H9 (cell line): ENCODE measurements at regions not wholly inside any gene's neighbourhood (a gene's known extent, or its start where the extent isn't known, plus 50 kb on each side); places are given as distances from the start of the nearest gene placed in this dataset.

Source experiments
- DNase-seq: peaks from one replicate; pipeline ENCODE4 v3.0.0-alpha.2; 2017
- H2AFZ ChIP-seq: one replicate; pipeline ENCODE4 v1.6.1; 2013; ENCODE audit warnings: mild to moderate bottlenecking, low read length, control low read depth, moderate library complexity
- H2AK5ac ChIP-seq: 2 replicates; pipeline ENCODE4 v1.6.1; 2013; ENCODE audit warnings: low read length, control low read depth, mixed read lengths; ENCODE audit not compliant: insufficient read length
- H2BK120ac ChIP-seq: one replicate; pipeline ENCODE4 v1.6.1; 2013; ENCODE audit warnings: low read depth, mild to moderate bottlenecking, low read length, control low read depth, inconsistent platforms; ENCODE audit not compliant: poor library complexity, severe bottlenecking
- H2BK12ac ChIP-seq: 2 replicates; pipeline ENCODE4 v1.6.1; 2013; ENCODE audit warnings: low read length, control low read depth, mixed read lengths, low read depth; ENCODE audit not compliant: insufficient read length
- H2BK15ac ChIP-seq: 2 replicates; pipeline ENCODE4 v1.6.1; 2013; ENCODE audit warnings: low read depth, low read length, control low read depth
- H2BK20ac ChIP-seq: one replicate; pipeline ENCODE4 v1.6.1; 2013; ENCODE audit warnings: low read depth, mild to moderate bottlenecking, low read length, control low read depth, inconsistent platforms; ENCODE audit not compliant: poor library complexity, severe bottlenecking
- H2BK5ac ChIP-seq: 2 replicates; pipeline ENCODE4 v1.6.1; 2013; ENCODE audit warnings: low read length, control low read depth, mixed read lengths; ENCODE audit not compliant: insufficient read length
- H3K14ac ChIP-seq: 2 replicates; pipeline ENCODE4 v1.6.1; 2013; ENCODE audit warnings: low read length, control low read depth; ENCODE audit not compliant: insufficient read depth
- H3K18ac ChIP-seq: 2 replicates; pipeline ENCODE4 v1.6.1; 2013; ENCODE audit warnings: low read depth, mild to moderate bottlenecking, mixed read lengths, low read length, control low read depth; ENCODE audit not compliant: insufficient read length
- H3K23ac ChIP-seq: 2 replicates; pipeline ENCODE4 v1.6.1; 2013; ENCODE audit warnings: low read length, control low read depth, mixed read lengths, low read depth; ENCODE audit not compliant: insufficient read length
- H3K23me2 ChIP-seq: 2 replicates; pipeline ENCODE4 v1.6.1; 2013; ENCODE audit warnings: low read depth, mild to moderate bottlenecking, mixed read lengths, low read length, control low read depth; ENCODE audit not compliant: insufficient read length, poor library complexity, severe bottlenecking
- H3K27ac ChIP-seq: 2 replicates; pipeline ENCODE4 v1.5.1; 2013; ENCODE audit warnings: low read length, control low read depth, mixed read lengths, low read depth; ENCODE audit not compliant: insufficient read length
- H3K27me3 ChIP-seq: 2 replicates; pipeline ENCODE4 v1.6.1; 2013; ENCODE audit warnings: low read length, control low read depth, inconsistent platforms; ENCODE audit not compliant: insufficient read depth
- H3K4ac ChIP-seq: 2 replicates; pipeline ENCODE4 v1.6.1; 2013; ENCODE audit warnings: low read depth, mild to moderate bottlenecking, control low read depth, inconsistent platforms, low read length, moderate library complexity
- H3K4me1 ChIP-seq: 2 replicates; pipeline ENCODE4 v1.6.1; 2013; ENCODE audit warnings: low read length, control low read depth, inconsistent platforms; ENCODE audit not compliant: insufficient read depth
- H3K4me2 ChIP-seq: 2 replicates; pipeline ENCODE4 v1.6.1; 2013; ENCODE audit warnings: low read length, control low read depth, mixed read lengths; ENCODE audit not compliant: insufficient read length, insufficient read depth
- H3K56ac ChIP-seq: 2 replicates; pipeline ENCODE4 v1.6.1; 2013; ENCODE audit warnings: low read depth, mild to moderate bottlenecking, mixed read lengths, low read length, control low read depth; ENCODE audit not compliant: insufficient read length
- H3K79me1 ChIP-seq: 2 replicates; pipeline ENCODE4 v1.6.1; 2013; ENCODE audit warnings: low read depth, mild to moderate bottlenecking, moderate library complexity, low read length, control low read depth, inconsistent platforms; ENCODE audit not compliant: insufficient read depth, poor library complexity, severe bottlenecking
- H3K79me2 ChIP-seq: 2 replicates; pipeline ENCODE4 v1.6.1; 2013; ENCODE audit warnings: low read length, control low read depth, inconsistent platforms; ENCODE audit not compliant: insufficient read depth
- H3K9ac ChIP-seq: 2 replicates; pipeline ENCODE4 v1.6.1; 2013; ENCODE audit warnings: low read length, control low read depth, mixed read lengths; ENCODE audit not compliant: insufficient read length; ENCODE audit errors: extremely low read depth
- H3K9me3 ChIP-seq: one replicate; pipeline ENCODE4 v1.6.1; 2013; ENCODE audit warnings: low read depth, low read length, inconsistent platforms; ENCODE audit not compliant: control insufficient read depth
- H3T11ph ChIP-seq: one replicate; pipeline ENCODE4 v1.6.1; 2013; ENCODE audit warnings: mild to moderate bottlenecking, low read length, control low read depth, inconsistent platforms
- H4K20me1 ChIP-seq: one replicate; pipeline ENCODE4 v1.6.1; 2013; ENCODE audit not compliant: control insufficient read depth, insufficient read length, insufficient read depth
- H4K5ac ChIP-seq: 2 replicates; pipeline ENCODE4 v1.6.1; 2013; ENCODE audit warnings: low read depth, mild to moderate bottlenecking, mixed read lengths, low read length, control low read depth; ENCODE audit not compliant: insufficient read length
- H4K8ac ChIP-seq: replicated peaks from 2 replicates; pipeline ENCODE4 v1.6.1; 2013; ENCODE audit warnings: low read length, control low read depth, mixed read lengths, low read depth; ENCODE audit not compliant: insufficient read length
- H4K91ac ChIP-seq: 2 replicates; pipeline ENCODE4 v1.6.1; 2013; ENCODE audit warnings: low read depth, mild to moderate bottlenecking, moderate library complexity, mixed read lengths, low read length, control low read depth; ENCODE audit not compliant: insufficient read length
- H3K27ac Mint-ChIP-seq, 3 experiments: 2 replicates in 2 of 3; 3 replicates in 1 of 3; pipeline ENCODE4 v1.8.0; 2020 to 2021; ENCODE audit warnings: mixed read lengths in 3 of 3, mild to moderate bottlenecking in 1 of 3, moderate library complexity in 1 of 3
- H3K27me3 Mint-ChIP-seq: 2 replicates; pipeline ENCODE4 v1.8.0; 2021; ENCODE audit warnings: low read depth, mild to moderate bottlenecking, moderate library complexity, mixed read lengths
- H3K36me3 Mint-ChIP-seq, 3 experiments: 2 replicates in 2 of 3; 3 replicates in 1 of 3; pipeline ENCODE4 v1.8.0; 2020 to 2021; ENCODE audit warnings: low read depth in 3 of 3, mixed read lengths in 3 of 3; ENCODE audit not compliant: insufficient read depth in 1 of 3
- H3K4me1 Mint-ChIP-seq, 2 experiments: 2 replicates each; pipeline ENCODE4 v1.8.0; 2020; ENCODE audit warnings: mixed read lengths in 2 of 2
- H3K4me3 Mint-ChIP-seq, 2 experiments: 2 replicates in 1 of 2; 3 replicates in 1 of 2; pipeline ENCODE4 v1.8.0; 2020 to 2021; ENCODE audit warnings: mild to moderate bottlenecking in 2 of 2, mixed read lengths in 2 of 2, moderate library complexity in 1 of 2
- H3K9me3 Mint-ChIP-seq, 2 experiments: 2 replicates in 1 of 2; 3 replicates in 1 of 2; pipeline ENCODE4 v1.8.0; 2020; ENCODE audit warnings: mild to moderate bottlenecking in 2 of 2, mixed read lengths in 2 of 2, moderate library complexity in 1 of 2
- WGBS: extraction: QIAGEN DNeasy Blood & Tissue Kit; methylation state at CpG from one replicate; pipeline ENCODE4 v1.1.7; 2013; ENCODE audit warnings: missing lambda C conversion rate, low lambda C conversion rate, mixed read lengths; ENCODE audit not compliant: insufficient read length; ENCODE audit errors: extremely low coverage; 5-methylcytosine and 5-hydroxymethylcytosine counted together
- TF ChIP-seq, protein P1 (sequence below): fragments of 200-600 bp; sonication (generic); conservative IDR thresholded peaks from 3 replicates; pipeline ENCODE4 v1.8.0; 2021; ENCODE audit warnings: antibody characterized with exemption, mild to moderate bottlenecking

DNA sequence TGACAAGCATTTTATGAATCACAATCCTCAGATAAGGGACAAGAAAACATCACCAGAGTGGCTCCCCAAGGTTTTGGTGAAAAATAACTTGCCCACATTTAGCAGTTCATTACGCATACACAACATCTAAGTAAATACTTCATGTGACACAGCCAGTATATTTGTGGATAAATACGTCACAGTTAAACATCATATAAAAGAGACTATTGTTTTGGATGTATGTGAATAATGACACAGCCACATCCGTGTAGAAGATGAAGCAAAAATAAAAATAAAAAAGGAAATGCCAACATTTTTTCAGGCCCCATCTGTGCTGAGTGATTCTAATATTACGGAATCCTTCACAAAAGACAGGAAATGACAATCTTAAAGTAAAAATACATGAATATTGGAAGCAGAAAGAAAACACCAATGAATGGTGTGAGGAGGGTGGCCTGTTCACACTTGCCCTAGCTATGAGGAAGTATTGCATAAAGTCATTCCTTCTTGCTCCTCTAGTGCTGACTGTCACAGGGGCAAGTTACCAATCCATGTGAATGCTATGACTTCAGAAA lies 457.1 kb downstream of the KLF12 start:
- Histone ChIP-seq H3T11ph (no peak overlapping the region), H2BK12ac (no peak overlapping the region), H2AK5ac (no peak overlapping the region), H2BK20ac (no peak overlapping the region), H3K23me2 (no peaks in the 10 kb centered on the region), H3K4me2 (no peak overlapping the region), H3K14ac (no peak overlapping the region), H2AFZ (no peak overlapping the region), H4K5ac (no peak overlapping the region), H3K23ac (no peak overlapping the region), H2BK15ac (no peak overlapping the region), H2BK120ac (no peak overlapping the region), H3K4ac (no peak overlapping the region), H4K20me1 (no peaks in the 10 kb centered on the region), H3K27me3 (no peaks in the 10 kb centered on the region), H3K9ac (no peak overlapping the region), H3K4me1 (no peaks in the 10 kb centered on the region), H3K27ac (no peak overlapping the region), H3K56ac (no peak overlapping the region), H3K18ac (no peak overlapping the region), H3K79me2 (no peaks in the 10 kb centered on the region), H4K91ac (no peak overlapping the region), H3K9me3 (no peaks in the 10 kb centered on the region), H3K79me1 (no peaks in the 10 kb centered on the region), H2BK5ac (no peak overlapping the region), H4K8ac (no peak overlapping the region)
- peak overlapping the region in 1 of 3 experiments; percentile 24; a peak in 2 of 7 replicates for H3K27ac Mint-ChIP-seq
- H3K36me3 Mint-ChIP-seq, result no peaks in the 10 kb centered on the region
- DNase-seq, result no peak
- no CpG with 5 or more reads among the region's 4 CpGs for WGBS
- no peaks in the 10 kb centered on the region for H3K9me3 Mint-ChIP-seq
- H3K27me3 Mint-ChIP-seq, result no peaks in the 10 kb centered on the region
- H3K4me1 Mint-ChIP-seq, result peaks cover 10% of the 10 kb centered on the region in 2 experiments
- TF ChIP-seq, protein P1, sequence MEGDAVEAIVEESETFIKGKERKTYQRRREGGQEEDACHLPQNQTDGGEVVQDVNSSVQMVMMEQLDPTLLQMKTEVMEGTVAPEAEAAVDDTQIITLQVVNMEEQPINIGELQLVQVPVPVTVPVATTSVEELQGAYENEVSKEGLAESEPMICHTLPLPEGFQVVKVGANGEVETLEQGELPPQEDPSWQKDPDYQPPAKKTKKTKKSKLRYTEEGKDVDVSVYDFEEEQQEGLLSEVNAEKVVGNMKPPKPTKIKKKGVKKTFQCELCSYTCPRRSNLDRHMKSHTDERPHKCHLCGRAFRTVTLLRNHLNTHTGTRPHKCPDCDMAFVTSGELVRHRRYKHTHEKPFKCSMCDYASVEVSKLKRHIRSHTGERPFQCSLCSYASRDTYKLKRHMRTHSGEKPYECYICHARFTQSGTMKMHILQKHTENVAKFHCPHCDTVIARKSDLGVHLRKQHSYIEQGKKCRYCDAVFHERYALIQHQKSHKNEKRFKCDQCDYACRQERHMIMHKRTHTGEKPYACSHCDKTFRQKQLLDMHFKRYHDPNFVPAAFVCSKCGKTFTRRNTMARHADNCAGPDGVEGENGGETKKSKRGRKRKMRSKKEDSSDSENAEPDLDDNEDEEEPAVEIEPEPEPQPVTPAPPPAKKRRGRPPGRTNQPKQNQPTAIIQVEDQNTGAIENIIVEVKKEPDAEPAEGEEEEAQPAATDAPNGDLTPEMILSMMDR, result no peak
- H3K4me3 Mint-ChIP-seq, result no peak overlapping the region
